ENCODE measurements at regions not wholly inside any gene's neighbourhood (a gene's known extent, or its start where the extent isn't known, plus 50 kb on each side); places are given as distances from the start of the nearest gene placed in this dataset.

DNA sequence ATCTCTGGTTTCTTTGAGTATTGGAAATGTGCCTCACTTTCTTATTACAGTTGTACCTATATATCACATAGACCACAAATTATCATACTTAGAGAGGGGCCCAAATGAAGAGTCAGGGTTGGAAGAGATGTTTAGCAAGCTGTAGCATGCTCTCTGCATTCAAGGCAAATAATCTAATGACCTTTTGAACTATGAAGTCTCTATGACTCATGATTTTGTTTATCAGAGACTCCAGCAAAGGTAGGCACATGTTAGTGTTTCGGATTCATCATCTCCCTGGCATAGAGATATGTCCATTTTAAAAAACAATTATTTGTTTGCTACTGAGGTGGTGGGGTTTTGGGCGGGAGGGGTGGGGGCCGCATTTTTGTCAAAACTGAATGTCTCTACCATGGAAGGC, 2000.1 kb downstream of the EFNA5 start:
- H3K4me1 ChIP-seq (ENCODE audit: insufficient read depth, low read length) = no peaks in the 10 kb centered on the region
- no peak overlapping the region for H3K4me3 ChIP-seq (ENCODE audit: low read length)
- H3K9me3 ChIP-seq (ENCODE audit: insufficient read depth, low read depth, low read length) = no peaks in the 10 kb centered on the region
- no peak overlapping the region for H3K9ac ChIP-seq (ENCODE audit: low read depth, low read length)
- H3K27ac ChIP-seq (ENCODE audit: low read depth, low read length) = no peak overlapping the region
- no peaks in the 10 kb centered on the region for H3K36me3 ChIP-seq (ENCODE audit: insufficient read depth, low read length)
- H3K27me3 ChIP-seq (ENCODE audit: insufficient read depth, low read length) = no peaks in the 10 kb centered on the region
- WGBS = 96% methylated on average over 3 of the region's 3 CpGs

DNA sequence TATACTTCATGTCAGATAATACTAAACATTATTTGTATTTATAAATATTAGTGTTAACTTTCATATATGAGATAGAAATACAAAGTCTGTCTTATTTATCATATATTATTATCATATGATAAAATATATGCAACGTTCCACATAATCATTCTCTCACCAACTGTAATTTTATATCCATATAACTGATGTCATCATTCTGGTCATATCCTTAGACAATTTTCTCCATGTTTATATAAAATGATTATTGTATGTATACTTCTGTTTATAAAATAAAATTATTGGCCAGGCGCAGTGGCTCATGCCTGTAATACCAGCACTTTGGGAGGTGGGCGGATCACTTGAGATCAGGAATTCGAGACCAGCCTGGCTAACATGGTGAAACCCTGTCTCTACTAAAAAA, 2007.1 kb downstream of the EFNA5 start:
- H3K4me1 ChIP-seq (ENCODE audit: insufficient read depth, low read length) = no peaks in the 10 kb centered on the region
- no peaks in the 10 kb centered on the region for H3K36me3 ChIP-seq (ENCODE audit: insufficient read depth, low read length)
- WGBS = 100% methylated on average over 3 of the region's 4 CpGs
- no peaks in the 10 kb centered on the region for H3K27me3 ChIP-seq (ENCODE audit: insufficient read depth, low read length)
- no peak overlapping the region for H3K4me3 ChIP-seq (ENCODE audit: low read length)
- H3K9ac ChIP-seq (ENCODE audit: low read depth, low read length) = no peak overlapping the region
- H3K9me3 ChIP-seq (ENCODE audit: insufficient read depth, low read depth, low read length) = no peaks in the 10 kb centered on the region
- no peak overlapping the region for H3K27ac ChIP-seq (ENCODE audit: low read depth, low read length)

DNA sequence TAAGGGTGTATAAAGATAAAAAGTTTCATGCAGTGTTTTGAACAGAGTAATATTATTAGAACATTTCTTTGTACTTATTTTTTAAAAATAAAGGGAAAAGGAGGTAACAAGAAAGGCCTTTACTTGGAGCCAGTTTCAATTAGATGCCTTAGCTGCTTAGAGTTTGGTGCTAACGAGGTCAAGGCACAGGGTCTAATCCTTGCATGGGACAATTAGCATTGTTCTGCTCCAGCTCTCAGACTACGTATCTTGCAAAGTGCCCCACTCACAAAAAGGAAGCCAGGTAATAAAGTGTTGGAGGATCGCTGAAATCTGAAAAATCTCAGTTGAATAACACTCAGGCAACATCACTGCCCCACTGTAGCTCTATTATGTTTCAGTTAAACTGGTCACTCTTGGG, 2011.3 kb downstream of the EFNA5 start:
- WGBS = 91% methylated on average over 3 of the region's 3 CpGs
- Histone ChIP-seq H3K27ac (ENCODE audit: low read depth, low read length) (no peak overlapping the region), H3K27me3 (ENCODE audit: insufficient read depth, low read length) (no peaks in the 10 kb centered on the region), H3K9ac (ENCODE audit: low read depth, low read length) (no peak overlapping the region), H3K4me3 (ENCODE audit: low read length) (no peak overlapping the region), H3K36me3 (ENCODE audit: insufficient read depth, low read length) (no peaks in the 10 kb centered on the region), H3K4me1 (ENCODE audit: insufficient read depth, low read length) (no peaks in the 10 kb centered on the region), H3K9me3 (ENCODE audit: insufficient read depth, low read depth, low read length) (no peaks in the 10 kb centered on the region)

DNA sequence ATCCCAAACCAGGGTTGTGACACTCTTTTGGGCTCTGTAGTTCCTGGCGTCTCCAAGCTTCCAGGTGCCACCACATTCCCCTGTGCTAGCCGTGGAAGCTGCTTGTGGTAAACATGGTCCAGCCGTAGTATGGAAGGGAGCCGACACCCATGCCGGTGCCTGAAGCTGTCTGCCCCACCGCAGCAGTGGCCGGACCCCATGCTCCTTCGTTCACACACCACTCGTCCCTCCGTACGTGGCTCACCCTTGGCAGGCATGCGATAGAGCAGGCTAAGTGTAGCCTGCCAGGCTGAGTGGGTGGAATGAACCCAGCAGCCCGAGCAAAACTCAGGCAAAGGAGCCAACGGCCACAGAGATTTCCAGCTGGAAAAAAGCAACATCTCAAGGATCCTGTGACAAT, 2030.4 kb downstream of the EFNA5 start:
- no peak overlapping the region for H3K9ac ChIP-seq (ENCODE audit: low read depth, low read length)
- H3K27ac ChIP-seq (ENCODE audit: low read depth, low read length) = no peak overlapping the region
- H3K4me3 ChIP-seq (ENCODE audit: low read length) = no peak overlapping the region
- WGBS = 92% methylated on average over 14 of the region's 14 CpGs
- H3K36me3 ChIP-seq (ENCODE audit: insufficient read depth, low read length) = no peaks in the 10 kb centered on the region
- H3K27me3 ChIP-seq (ENCODE audit: insufficient read depth, low read length) = no peaks in the 10 kb centered on the region
- H3K4me1 ChIP-seq (ENCODE audit: insufficient read depth, low read length) = peaks cover 7% of the 10 kb centered on the region; the same call in 1 of the 2 replicates
- no peaks in the 10 kb centered on the region for H3K9me3 ChIP-seq (ENCODE audit: insufficient read depth, low read depth, low read length)

DNA sequence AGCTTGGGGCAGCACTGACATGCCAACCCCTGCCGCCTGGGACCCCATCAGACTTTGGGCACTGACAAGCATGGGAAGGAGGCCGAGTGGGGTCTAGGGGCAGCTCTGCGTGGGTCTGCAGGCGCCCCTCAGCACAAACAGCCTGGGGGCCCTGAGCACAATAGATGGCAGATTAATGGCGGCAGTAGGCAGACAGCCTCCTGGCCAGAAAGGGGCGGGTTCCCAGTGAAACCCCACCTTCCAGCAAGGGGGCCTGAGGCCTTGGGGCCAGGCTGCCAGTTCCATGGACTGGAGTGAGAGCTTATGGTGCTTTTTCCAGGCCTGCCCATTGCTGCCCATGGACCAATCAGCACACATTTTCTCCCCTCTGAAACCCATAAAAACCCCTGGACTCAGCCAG, 2031.2 kb downstream of the EFNA5 start:
- Histone ChIP-seq H3K36me3 (ENCODE audit: insufficient read depth, low read length) (no peaks in the 10 kb centered on the region), H3K27me3 (ENCODE audit: insufficient read depth, low read length) (no peaks in the 10 kb centered on the region), H3K27ac (ENCODE audit: low read depth, low read length) (no peak overlapping the region), H3K9ac (ENCODE audit: low read depth, low read length) (no peak overlapping the region), H3K4me1 (ENCODE audit: insufficient read depth, low read length) (peaks cover 7% of the 10 kb centered on the region; the same call in 1 of the 2 replicates), H3K4me3 (ENCODE audit: low read length) (no peak overlapping the region), H3K9me3 (ENCODE audit: insufficient read depth, low read depth, low read length) (no peaks in the 10 kb centered on the region)
- WGBS = 96% methylated on average over 6 of the region's 6 CpGs

DNA sequence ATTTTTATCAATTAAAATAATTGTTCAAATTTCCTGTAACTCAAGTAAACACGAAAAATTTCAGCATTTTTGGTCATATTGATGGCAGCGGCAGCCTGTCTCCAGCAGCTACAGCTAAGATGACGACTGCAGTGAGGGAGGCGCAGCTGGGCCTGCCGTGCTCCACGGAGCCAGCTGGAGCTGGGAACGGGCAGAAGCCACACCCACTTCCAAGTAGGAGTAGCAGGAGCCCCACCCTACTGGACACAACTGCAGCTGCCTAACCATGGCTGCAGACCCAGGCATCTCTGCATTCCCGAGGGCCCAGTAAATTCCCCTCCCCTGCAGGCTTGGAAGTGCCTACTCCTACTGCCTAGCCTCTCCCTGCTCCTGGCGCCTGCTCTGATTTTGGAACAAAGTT, 2031.7 kb downstream of the EFNA5 start:
- H3K4me3 ChIP-seq (ENCODE audit: low read length) = no peak overlapping the region
- H3K36me3 ChIP-seq (ENCODE audit: insufficient read depth, low read length) = no peaks in the 10 kb centered on the region
- no peak overlapping the region for H3K9ac ChIP-seq (ENCODE audit: low read depth, low read length)
- H3K9me3 ChIP-seq (ENCODE audit: insufficient read depth, low read depth, low read length) = no peaks in the 10 kb centered on the region
- H3K4me1 ChIP-seq (ENCODE audit: insufficient read depth, low read length) = peaks cover 7% of the 10 kb centered on the region; the same call in 1 of the 2 replicates
- H3K27ac ChIP-seq (ENCODE audit: low read depth, low read length) = no peak overlapping the region
- no peaks in the 10 kb centered on the region for H3K27me3 ChIP-seq (ENCODE audit: insufficient read depth, low read length)
- 85% methylated on average over 9 of the region's 9 CpGs for WGBS

DNA sequence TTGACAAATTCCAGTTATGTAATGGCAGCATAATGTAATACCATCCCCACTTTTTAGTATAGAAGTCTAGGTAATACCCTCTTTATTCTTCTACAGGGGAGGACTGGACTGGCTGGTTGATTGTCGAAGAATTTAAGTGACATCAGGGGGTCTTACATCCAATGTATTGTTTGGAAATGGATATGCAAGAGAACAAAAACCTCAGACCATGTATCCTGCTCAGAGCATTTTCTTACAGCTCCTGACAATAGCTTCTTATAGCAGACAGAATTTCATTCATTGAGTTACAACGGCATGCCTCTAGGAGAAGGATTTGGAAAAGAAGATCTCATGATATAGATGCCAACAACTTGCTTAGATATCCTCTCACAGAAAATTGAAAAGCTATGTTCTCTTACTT, 2032.3 kb downstream of the EFNA5 start:
- Histone ChIP-seq H3K4me1 (ENCODE audit: insufficient read depth, low read length) (peaks cover 7% of the 10 kb centered on the region; the same call in 1 of the 2 replicates), H3K9me3 (ENCODE audit: insufficient read depth, low read depth, low read length) (no peaks in the 10 kb centered on the region), H3K36me3 (ENCODE audit: insufficient read depth, low read length) (no peaks in the 10 kb centered on the region), H3K4me3 (ENCODE audit: low read length) (no peak overlapping the region), H3K9ac (ENCODE audit: low read depth, low read length) (no peak overlapping the region), H3K27me3 (ENCODE audit: insufficient read depth, low read length) (no peaks in the 10 kb centered on the region), H3K27ac (ENCODE audit: low read depth, low read length) (no peak overlapping the region)
- WGBS = 100% methylated on average over 1 of the region's 2 CpGs

DNA sequence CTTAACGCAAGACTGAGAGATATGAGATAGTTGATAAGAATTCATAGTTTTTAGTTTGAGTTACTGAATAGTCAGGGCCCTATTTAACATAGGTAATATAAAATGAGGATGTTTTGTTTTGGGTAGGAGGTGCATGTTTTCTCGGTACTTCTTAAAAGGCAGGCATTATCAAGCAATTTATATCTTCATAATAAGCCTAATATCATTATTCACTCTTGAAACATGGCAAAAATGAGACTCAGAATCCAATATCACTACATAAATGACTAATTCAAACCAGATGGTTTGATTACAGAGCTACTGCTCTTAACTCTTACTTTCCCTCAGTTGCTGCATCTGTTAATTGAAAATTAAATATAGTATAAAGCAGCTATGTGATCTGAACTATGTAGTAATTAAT, 2038.7 kb downstream of the EFNA5 start:
- 88% methylated on average over 2 of the region's 2 CpGs for WGBS
- H3K4me1 ChIP-seq (ENCODE audit: insufficient read depth, low read length) = peaks cover 3% of the 10 kb centered on the region; the same call in 1 of the 2 replicates
- H3K4me3 ChIP-seq (ENCODE audit: low read length) = no peak overlapping the region
- no peaks in the 10 kb centered on the region for H3K27me3 ChIP-seq (ENCODE audit: insufficient read depth, low read length)
- no peak overlapping the region for H3K9ac ChIP-seq (ENCODE audit: low read depth, low read length)
- no peak overlapping the region for H3K27ac ChIP-seq (ENCODE audit: low read depth, low read length)
- no peaks in the 10 kb centered on the region for H3K36me3 ChIP-seq (ENCODE audit: insufficient read depth, low read length)
- H3K9me3 ChIP-seq (ENCODE audit: insufficient read depth, low read depth, low read length) = no peaks in the 10 kb centered on the region

DNA sequence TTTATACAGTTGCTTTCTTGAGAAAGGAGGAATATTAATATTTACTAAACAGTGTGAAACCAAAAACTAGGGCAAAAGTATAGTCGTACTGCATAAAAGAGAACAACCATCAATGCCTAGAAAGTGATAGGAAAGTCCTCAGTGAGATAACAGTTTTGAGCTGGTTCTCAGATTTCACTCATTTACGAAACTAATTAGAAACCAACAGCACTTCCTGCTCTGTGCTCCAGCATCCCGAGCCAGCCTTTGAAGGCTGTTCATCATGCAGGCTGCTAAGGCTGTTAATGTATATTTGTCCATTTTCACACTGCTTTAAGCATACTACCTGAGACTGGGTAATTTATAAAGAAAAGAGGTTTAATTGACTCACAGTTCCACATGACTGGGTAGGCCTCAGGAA, 2039.9 kb downstream of the EFNA5 start:
- Histone ChIP-seq H3K27me3 (ENCODE audit: insufficient read depth, low read length) (no peaks in the 10 kb centered on the region), H3K36me3 (ENCODE audit: insufficient read depth, low read length) (no peaks in the 10 kb centered on the region), H3K9me3 (ENCODE audit: insufficient read depth, low read depth, low read length) (no peaks in the 10 kb centered on the region), H3K27ac (ENCODE audit: low read depth, low read length) (no peak overlapping the region), H3K4me1 (ENCODE audit: insufficient read depth, low read length) (peaks cover 3% of the 10 kb centered on the region; the same call in 1 of the 2 replicates), H3K9ac (ENCODE audit: low read depth, low read length) (no peak overlapping the region), H3K4me3 (ENCODE audit: low read length) (no peak overlapping the region)
- WGBS = 71% methylated on average over 2 of the region's 3 CpGs

DNA sequence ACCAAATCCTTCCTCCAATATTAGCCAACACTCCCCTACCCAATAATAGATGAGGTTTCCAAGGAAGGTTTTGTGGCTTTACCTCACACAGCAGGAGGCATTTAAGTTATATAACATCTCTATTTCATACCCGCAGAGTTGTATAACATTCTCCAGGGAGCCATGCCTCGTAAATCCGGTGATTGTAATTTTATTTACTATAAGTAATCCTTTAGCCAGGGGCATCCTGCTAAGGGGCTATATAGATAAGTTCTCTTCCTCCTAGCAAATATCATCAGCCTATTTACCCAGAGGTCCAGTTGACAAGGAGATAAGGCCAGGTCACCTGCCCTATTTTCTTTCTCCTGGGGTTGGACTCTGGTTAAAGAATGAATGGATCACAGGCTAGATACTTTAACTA, 2051.0 kb downstream of the EFNA5 start:
- H3K4me1 ChIP-seq (ENCODE audit: insufficient read depth, low read length) = no peaks in the 10 kb centered on the region
- WGBS = no CpG with 5 or more reads among the region's 3 CpGs
- no peak overlapping the region for H3K9ac ChIP-seq (ENCODE audit: low read depth, low read length)
- no peaks in the 10 kb centered on the region for H3K9me3 ChIP-seq (ENCODE audit: insufficient read depth, low read depth, low read length)
- no peak overlapping the region for H3K27ac ChIP-seq (ENCODE audit: low read depth, low read length)
- H3K36me3 ChIP-seq (ENCODE audit: insufficient read depth, low read length) = no peaks in the 10 kb centered on the region
- no peaks in the 10 kb centered on the region for H3K27me3 ChIP-seq (ENCODE audit: insufficient read depth, low read length)
- H3K4me3 ChIP-seq (ENCODE audit: low read length) = no peak overlapping the region

DNA sequence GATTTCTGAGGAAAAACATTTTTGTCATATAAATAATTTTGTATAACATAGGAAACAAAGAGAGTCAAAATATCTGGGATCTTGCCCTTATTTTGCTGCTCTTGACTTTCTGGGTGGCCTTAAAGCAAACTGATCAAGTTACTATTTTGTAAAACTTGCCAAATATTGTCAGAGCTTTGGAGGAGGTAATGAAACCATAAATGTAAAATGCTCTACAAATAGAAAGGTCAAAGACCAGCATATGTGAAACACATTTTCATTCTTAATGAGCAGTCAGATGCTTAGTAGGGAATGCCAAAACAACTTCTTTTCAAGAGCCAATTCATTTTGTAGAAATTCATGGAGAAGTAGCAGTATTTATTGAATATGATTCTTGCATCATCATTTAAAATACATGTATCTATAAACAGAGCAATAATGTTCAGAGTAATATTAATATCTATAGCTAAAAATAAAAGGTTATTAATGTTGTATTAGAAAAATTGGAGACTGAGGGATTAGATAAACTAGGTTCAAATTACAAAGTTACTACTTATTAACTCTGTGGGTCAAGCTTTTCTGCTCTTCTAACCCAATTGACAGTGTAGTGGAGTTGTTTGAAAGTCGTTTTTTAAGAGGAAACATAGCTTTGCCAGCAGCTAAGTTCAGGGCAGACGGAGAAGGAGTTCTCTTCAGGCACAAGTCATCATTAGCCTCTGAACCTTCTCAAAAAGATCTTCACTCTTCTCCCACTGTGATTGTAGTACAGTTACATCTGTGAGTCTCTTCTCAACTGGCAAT, 2053.1 kb downstream of the EFNA5 start:
- Histone ChIP-seq H3K4me1 (ENCODE audit: insufficient read depth, low read length) (no peaks in the 10 kb centered on the region), H3K9ac (ENCODE audit: low read depth, low read length) (no peak overlapping the region), H3K27ac (ENCODE audit: low read depth, low read length) (no peak overlapping the region), H3K27me3 (ENCODE audit: insufficient read depth, low read length) (no peaks in the 10 kb centered on the region), H3K4me3 (ENCODE audit: low read length) (no peak overlapping the region), H3K36me3 (ENCODE audit: insufficient read depth, low read length) (no peaks in the 10 kb centered on the region), H3K9me3 (ENCODE audit: insufficient read depth, low read depth, low read length) (no peaks in the 10 kb centered on the region)
- WGBS = 79% methylated on average over 2 of the region's 2 CpGs

DNA sequence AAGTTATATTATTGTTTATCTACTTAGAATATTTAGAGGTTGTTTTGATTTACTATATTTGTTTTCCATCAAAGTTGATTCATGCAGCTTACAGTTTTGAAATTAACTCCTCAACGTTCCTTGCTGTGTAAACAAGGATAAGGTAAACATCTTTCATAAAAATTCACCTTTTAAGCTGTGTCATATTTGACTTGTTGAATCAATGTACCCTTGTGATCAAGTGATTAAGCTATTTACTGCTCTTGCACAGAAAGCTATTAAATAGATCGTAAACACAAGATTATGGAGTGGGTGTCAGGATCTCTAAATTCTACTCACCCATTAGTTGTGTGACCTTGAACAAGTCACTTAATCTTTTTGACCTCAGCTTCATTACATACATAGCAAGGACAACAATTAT, 2054.0 kb upstream of the NUDT12 start:
- Histone ChIP-seq H3K4me1 (ENCODE audit: insufficient read depth, low read length) (no peaks in the 10 kb centered on the region), H3K36me3 (ENCODE audit: insufficient read depth, low read length) (no peaks in the 10 kb centered on the region), H3K27me3 (ENCODE audit: insufficient read depth, low read length) (no peaks in the 10 kb centered on the region), H3K27ac (ENCODE audit: low read depth, low read length) (no peak overlapping the region), H3K9ac (ENCODE audit: low read depth, low read length) (no peak overlapping the region), H3K4me3 (ENCODE audit: low read length) (no peak overlapping the region), H3K9me3 (ENCODE audit: insufficient read depth, low read depth, low read length) (no peaks in the 10 kb centered on the region)
- WGBS = 92% methylated on average over 2 of the region's 2 CpGs

All from HUES64 (cell line).